Gastrocnemius medialis (tissue), 4 donors: ENCODE measurements at regions not wholly inside any gene's neighbourhood (a gene's known extent, or its start where the extent isn't known, plus 50 kb on each side); places are given as distances from the start of the nearest gene placed in this dataset.

Experiments
- CTCF ChIP-seq, 5 experiments: fragments of 450-650 bp in 3 of 5; fragments of 200-600 bp in 2 of 5; sonication (generic) in 2 of 5; IDR thresholded peaks in 4 of 5; conservative IDR thresholded peaks in 1 of 5; 1 replicate in 4 of 5; 2 replicates in 1 of 5; pipeline ENCODE4 v1.5.1; 2016 to 2019; ENCODE audit warnings: antibody characterized with exemption in 5 of 5, mild to moderate bottlenecking in 3 of 5, moderate library complexity in 3 of 5
- POLR2A ChIP-seq, 2 donors: fragments of 450-650 bp; IDR thresholded peaks; one replicate each; pipeline ENCODE4 v1.6.1; 2017; ENCODE audit warnings: antibody characterized with exemption in 2 of 2, mild to moderate bottlenecking in 2 of 2, moderate library complexity in 2 of 2

- TF ChIP-seq CTCF (IDR thresholded peaks at IDR 0.05 in 4 of 5, conservative IDR thresholded peaks at IDR 0.05 in 1 of 5) (no peak), POLR2A (IDR thresholded peaks at IDR 0.05) (no peak)
These were observed 55.9 kb upstream of the PHF21B start for GRCh38 chr22:45065726-45066125.
